SK-N-SH (cell line): ENCODE measurements at regions not wholly inside any gene's neighbourhood (a gene's known extent, or its start where the extent isn't known, plus 50 kb on each side); places are given as distances from the start of the nearest gene placed in this dataset.

ENCODE experiments used
- CTCF ChIA-PET: fragments of 300-600, 350-600 bp; formaldehyde crosslinking; extraction: SDS; loops from one replicate; lab custom pipeline; 2021; lab: Yijun Ruan, JAX
- POLR2A ChIA-PET: fragments of 350-600 bp; sonication (Branson Sonifier 250); formaldehyde crosslinking; extraction: SDS; loops from one replicate; lab custom pipeline; 2020; ENCODE audit warnings: antibody characterized with exemption, inconsistent platforms; lab: Yijun Ruan, JAX
- DNase-seq: peaks from one replicate; pipeline ENCODE4 v3.0.0; 2012
- H2AFZ ChIP-seq: fragments of 200-600 bp; sonication (generic); 2 replicates; pipeline ENCODE4 v1.8.1; 2016; ENCODE audit warnings: antibody characterized with exemption, mild to moderate bottlenecking, low read depth
- H3F3A ChIP-seq: fragments of 200-600 bp; sonication (generic); replicated peaks from 2 replicates; pipeline ENCODE3; 2016; ENCODE audit warnings: antibody characterized with exemption, mild to moderate bottlenecking; ENCODE audit not compliant: insufficient read depth
- H3K27ac ChIP-seq, 2 experiments: fragments of 200-500 bp in 1 of 2; fragments of 200-600 bp in 1 of 2; sonication (Bioruptor generic) in 1 of 2; sonication (generic), shearing (Covaris generic) in 1 of 2; 2 replicates each; pipeline versions ENCODE4 v1.5.1 to v1.6.1; 2014 to 2016; ENCODE audit warnings: low read depth in 2 of 2, inconsistent platforms in 1 of 2, low read length in 1 of 2, mild to moderate bottlenecking in 1 of 2, mixed read lengths in 1 of 2
- H3K27me3 ChIP-seq: fragments of 200-600 bp; sonication (generic), shearing (Covaris generic); 2 replicates; pipeline ENCODE4 v1.6.1; 2016; ENCODE audit warnings: mixed run types; ENCODE audit not compliant: insufficient read depth
- H3K36me3 ChIP-seq, 2 experiments: fragments of 200-500 bp in 1 of 2; fragments of 200-600 bp in 1 of 2; sonication (Bioruptor generic) in 1 of 2; sonication (generic) in 1 of 2; replicated peaks in 1 of 2; 2 replicates each; pipeline versions ENCODE3 to v1.5.1; 2014 to 2016; ENCODE audit warnings: low read length in 1 of 2, mild to moderate bottlenecking in 1 of 2; ENCODE audit not compliant: insufficient read depth in 2 of 2, control insufficient read depth in 1 of 2
- H3K4me1 ChIP-seq, 2 experiments: fragments of 200-500 bp in 1 of 2; fragments of 200-600 bp in 1 of 2; sonication (Bioruptor generic) in 1 of 2; sonication (generic), shearing (Covaris generic) in 1 of 2; 2 replicates each; pipeline versions ENCODE4 v1.5.1 to v1.6.1; 2014 to 2016; ENCODE audit warnings: low read depth in 1 of 2, low read length in 1 of 2, mixed run types in 1 of 2; ENCODE audit not compliant: insufficient read depth in 2 of 2, control insufficient read depth in 1 of 2
- H3K4me2 ChIP-seq: fragments of 200-600 bp; sonication (generic), shearing (Covaris generic); 2 replicates; pipeline ENCODE4 v1.6.1; 2017; ENCODE audit warnings: mixed run types
- H3K4me3 ChIP-seq, 2 experiments: fragments of 200-500 bp in 1 of 2; fragments of 200-600 bp in 1 of 2; sonication (Bioruptor generic) in 1 of 2; sonication (generic), shearing (Covaris generic) in 1 of 2; 2 replicates each; pipeline versions ENCODE4 v1.5.1 to v1.8.1; 2014 to 2016; ENCODE audit warnings: low read depth in 2 of 2, inconsistent platforms in 1 of 2, low read length in 1 of 2, mild to moderate bottlenecking in 1 of 2, mixed read lengths in 1 of 2, moderate library complexity in 1 of 2
- H3K79me2 ChIP-seq: fragments of 200-600 bp; sonication (generic); 2 replicates; pipeline ENCODE4 v1.8.1; 2017; ENCODE audit warnings: mild to moderate bottlenecking; ENCODE audit not compliant: insufficient read depth
- H3K9ac ChIP-seq: fragments of 200-600 bp; sonication (generic); 2 replicates; pipeline ENCODE4 v1.6.1; 2017; ENCODE audit warnings: mixed run types
- H3K9me2 ChIP-seq: fragments of 200-600 bp; sonication (generic); 2 replicates; pipeline ENCODE4 v1.6.1; 2017; ENCODE audit warnings: mixed run types
- H3K9me3 ChIP-seq: fragments of 200-600 bp; sonication (generic); 2 replicates; pipeline ENCODE4 v1.6.1; 2017; ENCODE audit warnings: mixed run types, mild to moderate bottlenecking, moderate library complexity
- H4K20me1 ChIP-seq: fragments of 200-600 bp; sonication (generic); 2 replicates; pipeline ENCODE4 v1.6.1; 2017; ENCODE audit warnings: mild to moderate bottlenecking, mixed run types; ENCODE audit not compliant: insufficient read depth
- CHD2 ChIP-seq: fragments of 150-350 bp; IDR thresholded peaks from 2 replicates; pipeline ENCODE4 v1.6.1; 2018; ENCODE audit warnings: low read length; ENCODE audit not compliant: partially characterized antibody
- FOXM1 ChIP-seq: IDR thresholded peaks from 2 replicates; pipeline ENCODE4 v1.4.0; 2012; ENCODE audit warnings: low read depth, mild to moderate bottlenecking
- GABPA ChIP-seq: IDR thresholded peaks from 2 replicates; pipeline ENCODE4 v1.4.0; 2012; ENCODE audit warnings: low read depth, mild to moderate bottlenecking
- MEF2A ChIP-seq: IDR thresholded peaks from 2 replicates; pipeline ENCODE4 v1.4.0; 2012; ENCODE audit warnings: low read depth, borderline replicate concordance
- NRF1 ChIP-seq: IDR thresholded peaks from 2 replicates; pipeline ENCODE4 v1.6.1; 2012; ENCODE audit warnings: low read depth, mild to moderate bottlenecking, low read length
- POLR2AphosphoS5 ChIP-seq: IDR thresholded peaks from 2 replicates; pipeline ENCODE4 v1.6.1; 2012; ENCODE audit warnings: low read depth, low read length
- RAD21 ChIP-seq: IDR thresholded peaks from 2 replicates; pipeline ENCODE4 v1.6.1; 2012; ENCODE audit warnings: mild to moderate bottlenecking, low read length
- RCOR1 ChIP-seq: fragments of 150-350 bp; IDR thresholded peaks from 2 replicates; pipeline ENCODE4 v1.6.1; 2017; ENCODE audit warnings: antibody characterized with exemption, low read length
- RFX5 ChIP-seq: IDR thresholded peaks from 2 replicates; pipeline ENCODE4 v1.6.1; 2012; ENCODE audit warnings: mild to moderate bottlenecking, improper control_type of control experiment, low read length
- RXRA ChIP-seq: IDR thresholded peaks from 2 replicates; pipeline ENCODE4 v1.4.0; 2012; ENCODE audit warnings: low read depth, mild to moderate bottlenecking, borderline replicate concordance
- SIN3A ChIP-seq: IDR thresholded peaks from 2 replicates; pipeline ENCODE4 v1.6.1; 2012; ENCODE audit warnings: low read depth, mild to moderate bottlenecking, low read length, moderate library complexity, borderline replicate concordance
- SMC3 ChIP-seq: IDR thresholded peaks from 2 replicates; pipeline ENCODE4 v1.6.1; 2012; ENCODE audit warnings: low read depth, low read length, improper control_type of control experiment
- TAF1 ChIP-seq: IDR thresholded peaks from 2 replicates; pipeline ENCODE4 v1.6.1; 2012; ENCODE audit warnings: low read depth, mild to moderate bottlenecking, low read length, moderate library complexity, borderline replicate concordance
- TEAD4 ChIP-seq: IDR thresholded peaks from 2 replicates; pipeline ENCODE4 v1.4.0; 2012; ENCODE audit warnings: mild to moderate bottlenecking, borderline replicate concordance; ENCODE audit not compliant: insufficient read depth
- YY1 ChIP-seq: IDR thresholded peaks from 2 replicates; pipeline ENCODE4 v1.4.0; 2012; ENCODE audit warnings: low read depth, mild to moderate bottlenecking
- WGBS: methylation state at CpG from one replicate; pipeline ENCODE4 v1.1.6; 2017; ENCODE audit warnings: low lambda C conversion rate; 5-methylcytosine and 5-hydroxymethylcytosine counted together
- TF ChIP-seq, protein P1 (sequence below): IDR thresholded peaks from 2 replicates; pipeline ENCODE4 v1.4.0; 2012; ENCODE audit warnings: low read depth, borderline replicate concordance
- TF ChIP-seq, protein P2 (sequence below): IDR thresholded peaks from 2 replicates; pipeline ENCODE4 v1.4.0; 2012; ENCODE audit warnings: low read depth
- TF ChIP-seq, protein P3 (sequence below): IDR thresholded peaks from 2 replicates; pipeline ENCODE4; 2012
- TF ChIP-seq, protein P4 (sequence below): fragments of 150-350 bp; IDR thresholded peaks from 2 replicates; pipeline ENCODE4 v1.6.1; 2017; ENCODE audit warnings: antibody characterized with exemption, low read length, low read depth, borderline replicate concordance

DNA sequence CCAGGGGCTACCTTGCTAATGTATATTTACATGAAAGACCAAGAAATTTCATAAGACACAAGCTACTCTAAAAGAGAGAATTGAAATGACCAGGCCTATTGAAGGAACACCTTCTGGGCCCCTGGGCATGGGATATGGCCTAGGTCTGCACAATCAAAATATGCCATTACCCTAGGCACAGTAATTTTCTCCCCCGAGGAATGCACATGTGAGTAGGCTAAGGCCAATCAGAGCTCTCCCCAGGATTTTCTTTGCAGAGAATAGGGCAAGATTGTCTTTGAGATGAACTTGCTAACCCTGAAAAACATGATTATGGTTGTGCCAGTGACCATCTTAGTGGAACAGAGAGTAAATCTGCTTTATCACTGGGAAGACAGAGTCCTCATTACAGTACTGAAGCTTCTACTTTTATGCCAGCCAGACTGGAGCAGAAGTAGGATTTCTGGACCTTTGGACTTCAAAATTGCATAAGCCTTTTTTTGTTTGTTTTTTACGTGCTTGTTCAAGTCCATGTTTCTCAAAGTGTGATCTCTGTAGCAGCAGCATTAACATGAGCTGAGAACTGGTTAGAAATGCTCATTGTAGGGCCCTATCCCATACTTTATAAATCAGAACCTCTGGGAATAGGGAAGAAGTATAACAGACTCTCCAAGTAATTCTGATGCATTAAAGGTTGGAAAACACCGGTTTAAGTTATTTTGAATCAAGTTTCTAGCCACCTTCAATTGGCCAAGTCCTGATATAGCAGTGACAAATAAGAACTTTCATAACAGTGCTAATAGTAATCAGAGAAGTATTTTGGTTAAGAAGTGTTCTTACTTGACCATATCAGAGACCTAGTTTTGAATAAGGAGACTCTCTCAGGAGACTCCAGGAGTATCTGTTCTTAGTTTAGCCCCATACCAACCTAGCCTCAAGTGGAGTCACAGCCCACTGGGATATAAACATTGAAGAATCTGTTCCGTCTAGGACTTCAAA lies 112.9 kb downstream of the LMO3 start:
- 14% methylated on average over 4 of the region's 4 CpGs for WGBS
- H4K20me1 ChIP-seq = no peaks in the 10 kb centered on the region
- H2AFZ ChIP-seq = no peak overlapping the region
- no peak overlapping the region for H3K4me3 ChIP-seq
- H3K9me2 ChIP-seq = no peaks in the 10 kb centered on the region
- no peaks in the 10 kb centered on the region for H3K9me3 ChIP-seq
- ChIA-PET CTCF (interaction anchor here (1.4 kb wide), 1 partner anchor 18 kb away, joined by 5 read pairs; no protein-coding TSS in a partner anchor), POLR2A (no interaction called here)
- no peaks in the 10 kb centered on the region for H3F3A ChIP-seq
- H3K4me2 ChIP-seq = no peak overlapping the region
- H3K4me1 ChIP-seq = no peaks in the 10 kb centered on the region
- no peaks in the 10 kb centered on the region for H3K27me3 ChIP-seq
- no peaks in the 10 kb centered on the region for H3K79me2 ChIP-seq
- no peak for TF ChIP-seq GABPA
- no peak for TF ChIP-seq POLR2AphosphoS5
- no peak for TF ChIP-seq SMC3
- TF ChIP-seq CHD2 = no peak
- no peak for TF ChIP-seq RFX5
- no peak for TF ChIP-seq SIN3A
- TF ChIP-seq, protein P1, sequence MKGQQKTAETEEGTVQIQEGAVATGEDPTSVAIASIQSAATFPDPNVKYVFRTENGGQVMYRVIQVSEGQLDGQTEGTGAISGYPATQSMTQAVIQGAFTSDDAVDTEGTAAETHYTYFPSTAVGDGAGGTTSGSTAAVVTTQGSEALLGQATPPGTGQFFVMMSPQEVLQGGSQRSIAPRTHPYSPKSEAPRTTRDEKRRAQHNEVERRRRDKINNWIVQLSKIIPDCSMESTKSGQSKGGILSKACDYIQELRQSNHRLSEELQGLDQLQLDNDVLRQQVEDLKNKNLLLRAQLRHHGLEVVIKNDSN = no peak
- TF ChIP-seq MEF2A = no peak
- TF ChIP-seq, protein P2, sequence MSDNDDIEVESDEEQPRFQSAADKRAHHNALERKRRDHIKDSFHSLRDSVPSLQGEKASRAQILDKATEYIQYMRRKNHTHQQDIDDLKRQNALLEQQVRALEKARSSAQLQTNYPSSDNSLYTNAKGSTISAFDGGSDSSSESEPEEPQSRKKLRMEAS = no peak
- no peak for TF ChIP-seq YY1
- no peak for TF ChIP-seq RXRA
- TF ChIP-seq, protein P3, sequence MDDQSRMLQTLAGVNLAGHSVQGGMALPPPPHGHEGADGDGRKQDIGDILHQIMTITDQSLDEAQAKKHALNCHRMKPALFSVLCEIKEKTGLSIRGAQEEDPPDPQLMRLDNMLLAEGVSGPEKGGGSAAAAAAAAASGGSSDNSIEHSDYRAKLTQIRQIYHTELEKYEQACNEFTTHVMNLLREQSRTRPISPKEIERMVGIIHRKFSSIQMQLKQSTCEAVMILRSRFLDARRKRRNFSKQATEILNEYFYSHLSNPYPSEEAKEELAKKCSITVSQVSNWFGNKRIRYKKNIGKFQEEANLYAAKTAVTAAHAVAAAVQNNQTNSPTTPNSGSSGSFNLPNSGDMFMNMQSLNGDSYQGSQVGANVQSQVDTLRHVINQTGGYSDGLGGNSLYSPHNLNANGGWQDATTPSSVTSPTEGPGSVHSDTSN = no peak
- TF ChIP-seq RCOR1 = no peak
- H3K27ac ChIP-seq = no peak overlapping the region
- H3K9ac ChIP-seq = no peak overlapping the region
- no peak for DNase-seq
- H3K36me3 ChIP-seq = no peaks in the 10 kb centered on the region

DNA sequence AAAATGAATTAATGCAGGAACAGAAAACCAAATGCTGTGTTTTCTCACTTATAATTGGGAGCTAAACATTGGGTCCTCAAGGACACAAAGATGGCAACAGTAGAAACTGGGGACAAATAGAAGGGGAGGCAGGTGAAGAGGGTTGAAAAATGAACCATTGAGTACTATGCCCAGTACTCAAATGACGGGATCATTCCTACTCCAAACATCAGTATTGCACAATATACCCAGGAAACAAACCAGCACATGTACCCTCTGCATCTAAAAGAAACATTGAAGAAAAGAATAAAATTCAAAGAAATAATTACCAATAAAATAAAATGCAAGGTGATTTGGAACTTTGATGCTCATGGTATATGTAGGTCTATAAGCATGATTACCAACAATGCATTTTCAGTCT lies 110.8 kb downstream of the LMO3 start:
- TF ChIP-seq, protein P4, sequence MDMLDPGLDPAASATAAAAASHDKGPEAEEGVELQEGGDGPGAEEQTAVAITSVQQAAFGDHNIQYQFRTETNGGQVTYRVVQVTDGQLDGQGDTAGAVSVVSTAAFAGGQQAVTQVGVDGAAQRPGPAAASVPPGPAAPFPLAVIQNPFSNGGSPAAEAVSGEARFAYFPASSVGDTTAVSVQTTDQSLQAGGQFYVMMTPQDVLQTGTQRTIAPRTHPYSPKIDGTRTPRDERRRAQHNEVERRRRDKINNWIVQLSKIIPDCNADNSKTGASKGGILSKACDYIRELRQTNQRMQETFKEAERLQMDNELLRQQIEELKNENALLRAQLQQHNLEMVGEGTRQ = no peak
- no peak for TF ChIP-seq TEAD4
- TF ChIP-seq, protein P3 = no peak
- TF ChIP-seq TAF1 = no peak
- TF ChIP-seq RAD21 = no peak
- TF ChIP-seq, protein P2 = no peak
- no peak for TF ChIP-seq NRF1
- TF ChIP-seq POLR2AphosphoS5 = no peak
- TF ChIP-seq RCOR1 = no peak
- no peak for TF ChIP-seq FOXM1
- TF ChIP-seq SMC3 = no peak
- Histone ChIP-seq H3K9ac (no peak overlapping the region), H3F3A (no peaks in the 10 kb centered on the region), H3K36me3 (no peaks in the 10 kb centered on the region), H3K9me2 (no peaks in the 10 kb centered on the region), H3K9me3 (no peaks in the 10 kb centered on the region), H3K4me2 (no peak overlapping the region), H3K79me2 (no peaks in the 10 kb centered on the region), H4K20me1 (no peaks in the 10 kb centered on the region), H3K4me3 (no peak overlapping the region), H2AFZ (no peak overlapping the region), H3K27ac (no peak overlapping the region), H3K4me1 (no peaks in the 10 kb centered on the region), H3K27me3 (no peaks in the 10 kb centered on the region)
- CTCF ChIA-PET = no interaction called here
- WGBS = 16% methylated on average over 1 of the region's 1 CpG
- DNase-seq = no peak
- POLR2A ChIA-PET = no interaction called here
